Panc1 (cell line): ENCODE measurements at regions not wholly inside any gene's neighbourhood (a gene's known extent, or its start where the extent isn't known, plus 50 kb on each side); places are given as distances from the start of the nearest gene placed in this dataset.

Source experiments
- ATAC-seq: fragments of 200-7000 bp; cut with Tn5 transposase; 2 replicates; pipeline ENCODE4 v1.9.1; 2020; ENCODE audit warnings: mild to moderate bottlenecking, moderate library complexity
- BruUV-seq: library from RNA; stranded (reverse); fragments of 400-500 nt; replicated peaks from 2 replicates; lab custom pipeline; 2021; lab: Mats Ljungman, UMichigan
- CTCF ChIA-PET: fragments of 300-600 bp; sonication (Branson Sonifier 250); formaldehyde crosslinking; loops from one replicate; lab custom pipeline; 2022; ENCODE audit warnings: antibody characterized with exemption; lab: Charles Lee
- POLR2A ChIA-PET: fragments of 300-600 bp; sonication (Branson Sonifier 250); formaldehyde crosslinking; loops from one replicate; lab custom pipeline; 2022; ENCODE audit warnings: antibody characterized with exemption; lab: Charles Lee
- DNase-seq: peaks from one replicate; pipeline ENCODE4 v3.0.0-alpha.2; 2010; ENCODE audit warnings: low read depth, low spot score
- H3K27ac ChIP-seq: 2 replicates; pipeline ENCODE4 v1.5.1; 2011; ENCODE audit warnings: mild to moderate bottlenecking, low read length, inconsistent platforms
- H3K27me3 ChIP-seq: fragments of 200-500 bp; sonication (Bioruptor generic); 2 replicates; pipeline ENCODE4 v1.6.0; 2014; ENCODE audit warnings: low read length, inconsistent platforms; ENCODE audit not compliant: control insufficient read depth, insufficient read depth
- H3K36me3 ChIP-seq: fragments of 200-500 bp; sonication (Bioruptor generic); 2 replicates; pipeline ENCODE4 v1.5.1; 2014; ENCODE audit warnings: inconsistent platforms, mild to moderate bottlenecking, low read length, moderate library complexity; ENCODE audit not compliant: control insufficient read depth, insufficient read depth
- H3K4me1 ChIP-seq: 2 replicates; pipeline ENCODE4 v1.5.1; 2011; ENCODE audit warnings: inconsistent platforms, mild to moderate bottlenecking, low read length, moderate library complexity; ENCODE audit not compliant: control insufficient read depth, insufficient read depth
- H3K4me3 ChIP-seq, 2 experiments: 2 replicates each; pipeline ENCODE4 v1.5.1; 2011 to 2012; ENCODE audit warnings: low read depth in 2 of 2, low read length in 2 of 2, mild to moderate bottlenecking in 2 of 2, inconsistent platforms in 1 of 2, moderate library complexity in 1 of 2
- H3K9me3 ChIP-seq: fragments of 200-500 bp; sonication (Bioruptor generic); 2 replicates; pipeline ENCODE4 v1.5.1; 2014; ENCODE audit warnings: low read depth, mild to moderate bottlenecking, inconsistent platforms, low read length, moderate library complexity; ENCODE audit not compliant: control insufficient read depth, insufficient read depth
- POLR2AphosphoS5 ChIP-seq: IDR thresholded peaks from 2 replicates; pipeline ENCODE4 v1.6.1; 2012; ENCODE audit warnings: mild to moderate bottlenecking, low read depth, low read length, moderate library complexity
- SIN3A ChIP-seq: IDR thresholded peaks from 2 replicates; pipeline ENCODE4 v1.6.1; 2012; ENCODE audit warnings: low read depth, mild to moderate bottlenecking, low read length, moderate library complexity, borderline replicate concordance; ENCODE audit not compliant: insufficient read depth
- TCF7L2 ChIP-seq: IDR thresholded peaks from 2 replicates; pipeline ENCODE4 v1.6.1; 2011; ENCODE audit warnings: mild to moderate bottlenecking, low read depth, low read length, inconsistent platforms
- in situ Hi-C: cut with HindIII; loops from 2 replicates; pipeline ENCODE4 v1.10.0; 2016; ENCODE audit warnings: low sequenced_read_pairs, low pct_unique_long_range_greater_than_20kb
- intact Hi-C: fragments of 100-400 bp; cut with micrococcal nuclease; formaldehyde crosslinking; loops from one replicate; pipeline ENCODE4 v1.10.0; 2022; ENCODE audit not compliant: unreplicated experiment
- TF ChIP-seq, protein P1 (sequence below): fragments of 450-650 bp; IDR thresholded peaks from 2 replicates; pipeline ENCODE4 v1.5.1; 2017; ENCODE audit warnings: mild to moderate bottlenecking
- TF ChIP-seq, protein P2 (sequence below), 2 experiments: IDR thresholded peaks; 2 replicates each; pipeline ENCODE4 v1.6.1; 2011 to 2012; ENCODE audit warnings: low read depth in 2 of 2, control low read depth in 1 of 2, low read length in 1 of 2, mild to moderate bottlenecking in 1 of 2, moderate library complexity in 1 of 2; ENCODE audit not compliant: insufficient read depth in 1 of 2

DNA sequence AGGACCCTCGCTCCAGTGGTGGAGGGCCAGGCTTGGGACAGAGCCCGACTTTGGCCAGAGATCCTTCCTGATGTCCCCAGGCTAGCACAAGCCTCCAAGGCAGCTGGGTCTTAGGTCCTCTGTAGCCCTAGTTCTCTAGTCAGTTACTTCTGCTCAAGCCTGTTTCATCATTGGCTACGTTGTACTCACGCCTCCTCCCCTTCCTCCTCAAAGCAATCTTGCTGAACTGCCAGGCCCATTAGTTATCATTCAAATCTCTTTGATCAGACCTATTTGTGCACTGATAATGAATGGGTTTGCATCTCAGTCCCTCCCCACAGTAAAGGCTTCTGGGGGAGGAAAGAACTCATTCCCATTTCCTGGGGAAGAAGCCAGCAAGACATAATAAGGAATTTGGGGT is 256.8 kb downstream of the NFATC2 start:
- DNase-seq (no peak), ATAC-seq (no peak)
- POLR2A ChIA-PET, result no interaction called here

DNA sequence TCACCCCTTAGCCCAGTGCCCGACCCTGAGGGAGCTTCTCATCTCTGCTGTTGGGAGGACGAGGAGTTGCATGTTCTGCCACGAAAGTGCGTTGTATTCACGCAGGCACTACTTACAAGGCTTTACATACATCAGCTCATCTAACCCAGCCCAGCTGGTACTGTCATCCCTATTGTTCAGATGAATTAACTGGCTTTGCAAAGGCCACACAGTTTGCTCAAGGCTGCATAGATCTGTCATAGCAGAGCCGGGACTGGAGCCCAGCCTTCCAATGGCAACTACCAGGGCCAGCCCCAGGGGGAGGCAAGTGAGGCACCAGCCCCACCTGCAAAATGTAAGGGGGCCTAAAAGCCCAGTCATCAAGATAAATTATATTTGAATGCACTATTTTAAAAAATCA is 257.6 kb downstream of the NFATC2 start:
- no peak overlapping the region for H3K27ac ChIP-seq
- peaks cover 10% of the 10 kb centered on the region for H3K27me3 ChIP-seq
- no peaks in the 10 kb centered on the region for H3K36me3 ChIP-seq
- H3K4me1 ChIP-seq, result no peaks in the 10 kb centered on the region
- no peak overlapping the region for H3K4me3 ChIP-seq
- intact Hi-C loops (no loop called here), in situ Hi-C loops (no loop called here)
- DNase-seq, result no peak
- no peak for ATAC-seq
- no TSS peak for BruUV-seq
- TF ChIP-seq POLR2AphosphoS5, result no peak
- TF ChIP-seq SIN3A, result no peak
- TF ChIP-seq, protein P1, sequence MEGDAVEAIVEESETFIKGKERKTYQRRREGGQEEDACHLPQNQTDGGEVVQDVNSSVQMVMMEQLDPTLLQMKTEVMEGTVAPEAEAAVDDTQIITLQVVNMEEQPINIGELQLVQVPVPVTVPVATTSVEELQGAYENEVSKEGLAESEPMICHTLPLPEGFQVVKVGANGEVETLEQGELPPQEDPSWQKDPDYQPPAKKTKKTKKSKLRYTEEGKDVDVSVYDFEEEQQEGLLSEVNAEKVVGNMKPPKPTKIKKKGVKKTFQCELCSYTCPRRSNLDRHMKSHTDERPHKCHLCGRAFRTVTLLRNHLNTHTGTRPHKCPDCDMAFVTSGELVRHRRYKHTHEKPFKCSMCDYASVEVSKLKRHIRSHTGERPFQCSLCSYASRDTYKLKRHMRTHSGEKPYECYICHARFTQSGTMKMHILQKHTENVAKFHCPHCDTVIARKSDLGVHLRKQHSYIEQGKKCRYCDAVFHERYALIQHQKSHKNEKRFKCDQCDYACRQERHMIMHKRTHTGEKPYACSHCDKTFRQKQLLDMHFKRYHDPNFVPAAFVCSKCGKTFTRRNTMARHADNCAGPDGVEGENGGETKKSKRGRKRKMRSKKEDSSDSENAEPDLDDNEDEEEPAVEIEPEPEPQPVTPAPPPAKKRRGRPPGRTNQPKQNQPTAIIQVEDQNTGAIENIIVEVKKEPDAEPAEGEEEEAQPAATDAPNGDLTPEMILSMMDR, result no peak
- TF ChIP-seq, protein P2, sequence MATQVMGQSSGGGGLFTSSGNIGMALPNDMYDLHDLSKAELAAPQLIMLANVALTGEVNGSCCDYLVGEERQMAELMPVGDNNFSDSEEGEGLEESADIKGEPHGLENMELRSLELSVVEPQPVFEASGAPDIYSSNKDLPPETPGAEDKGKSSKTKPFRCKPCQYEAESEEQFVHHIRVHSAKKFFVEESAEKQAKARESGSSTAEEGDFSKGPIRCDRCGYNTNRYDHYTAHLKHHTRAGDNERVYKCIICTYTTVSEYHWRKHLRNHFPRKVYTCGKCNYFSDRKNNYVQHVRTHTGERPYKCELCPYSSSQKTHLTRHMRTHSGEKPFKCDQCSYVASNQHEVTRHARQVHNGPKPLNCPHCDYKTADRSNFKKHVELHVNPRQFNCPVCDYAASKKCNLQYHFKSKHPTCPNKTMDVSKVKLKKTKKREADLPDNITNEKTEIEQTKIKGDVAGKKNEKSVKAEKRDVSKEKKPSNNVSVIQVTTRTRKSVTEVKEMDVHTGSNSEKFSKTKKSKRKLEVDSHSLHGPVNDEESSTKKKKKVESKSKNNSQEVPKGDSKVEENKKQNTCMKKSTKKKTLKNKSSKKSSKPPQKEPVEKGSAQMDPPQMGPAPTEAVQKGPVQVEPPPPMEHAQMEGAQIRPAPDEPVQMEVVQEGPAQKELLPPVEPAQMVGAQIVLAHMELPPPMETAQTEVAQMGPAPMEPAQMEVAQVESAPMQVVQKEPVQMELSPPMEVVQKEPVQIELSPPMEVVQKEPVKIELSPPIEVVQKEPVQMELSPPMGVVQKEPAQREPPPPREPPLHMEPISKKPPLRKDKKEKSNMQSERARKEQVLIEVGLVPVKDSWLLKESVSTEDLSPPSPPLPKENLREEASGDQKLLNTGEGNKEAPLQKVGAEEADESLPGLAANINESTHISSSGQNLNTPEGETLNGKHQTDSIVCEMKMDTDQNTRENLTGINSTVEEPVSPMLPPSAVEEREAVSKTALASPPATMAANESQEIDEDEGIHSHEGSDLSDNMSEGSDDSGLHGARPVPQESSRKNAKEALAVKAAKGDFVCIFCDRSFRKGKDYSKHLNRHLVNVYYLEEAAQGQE (IDR thresholded peaks at IDR 0.05; ENCODE audit: insufficient read depth in 1 of 2, low read depth in 2 of 2, low read length in 1 of 2), result no peak
- no peak for TF ChIP-seq TCF7L2
- ChIA-PET POLR2A (no interaction called here), CTCF (no interaction called here)
- H3K9me3 ChIP-seq, result no peaks in the 10 kb centered on the region

More for the DNA sequence above, 256.8 kb downstream of the NFATC2 start:
- Histone ChIP-seq H3K27ac (no peak overlapping the region), H3K4me1 (no peaks in the 10 kb centered on the region), H3K27me3 (peaks cover 10% of the 10 kb centered on the region), H3K4me3 (no peak overlapping the region), H3K36me3 (no peaks in the 10 kb centered on the region), H3K9me3 (no peaks in the 10 kb centered on the region)
- BruUV-seq, result no TSS peak
- intact Hi-C loops (no loop called here), in situ Hi-C loops (no loop called here)
- TF ChIP-seq SIN3A (no peak), TCF7L2 (no peak), POLR2AphosphoS5 (no peak)
- TF ChIP-seq, protein P2 (IDR thresholded peaks at IDR 0.05; ENCODE audit: insufficient read depth in 1 of 2, low read depth in 2 of 2, low read length in 1 of 2), result no peak
- TF ChIP-seq, protein P1, result no peak
- CTCF ChIA-PET, result no interaction called here
